Testis (tissue), 2 donors: ENCODE measurements at regions not wholly inside any gene's neighbourhood (a gene's known extent, or its start where the extent isn't known, plus 50 kb on each side); places are given as distances from the start of the nearest gene placed in this dataset.

Experiments
- DNase-seq: peaks from one replicate; pipeline ENCODE4 v3.0.0-alpha.2; 2019
- H3K27ac ChIP-seq, 2 donors: fragments of 200-600 bp; sonication (generic); one replicate each; pipeline ENCODE4 v1.5.1; 2019
- H3K27me3 ChIP-seq: fragments of 200-600 bp; sonication (generic); one replicate; pipeline ENCODE4 v1.5.1; 2019
- H3K36me3 ChIP-seq: fragments of 200-600 bp; sonication (generic); one replicate; pipeline ENCODE4 v1.5.1; 2017; ENCODE audit warnings: low read depth; ENCODE audit errors: missing control alignments
- H3K4me1 ChIP-seq: fragments of 200-600 bp; sonication (generic); one replicate; pipeline ENCODE4 v1.5.1; 2019
- H3K4me3 ChIP-seq, 2 donors: fragments of 200-600 bp; sonication (generic); one replicate each; pipeline ENCODE4 v1.5.1; 2017 to 2019
- H3K9me3 ChIP-seq: fragments of 200-600 bp; sonication (generic); one replicate; pipeline ENCODE4 v1.5.1; 2017
- CTCF ChIP-seq, 3 experiments: fragments of 450-650 bp in 2 of 3; fragments of 200-600 bp in 1 of 3; sonication (generic) in 1 of 3; IDR thresholded peaks; one replicate each; pipeline ENCODE4 v1.5.1; 2016 to 2019; ENCODE audit warnings: antibody characterized with exemption in 3 of 3, mild to moderate bottlenecking in 2 of 3, moderate library complexity in 1 of 3
- POLR2A ChIP-seq: fragments of 450-650 bp; IDR thresholded peaks from one replicate; pipeline ENCODE4 v1.6.1; 2017; ENCODE audit warnings: antibody characterized with exemption, mild to moderate bottlenecking, moderate library complexity
- WGBS, 2 donors: methylation state at CpG; one replicate each; pipeline ENCODE4 v1.1.5; 2018; 5-methylcytosine and 5-hydroxymethylcytosine counted together
- intact Hi-C: fragments of 100-400 bp; cut with DNase I; formaldehyde crosslinking; loops from one replicate; pipeline ENCODE4 v1.15.1; 2023; ENCODE audit warnings: low total_unique reads

GRCh38 chr3:166570102-166570501, 732.9 kb upstream of the BCHE start:
- no peaks in the 10 kb centered on the region for H3K9me3 ChIP-seq
- no peaks in the 10 kb centered on the region for H3K27me3 ChIP-seq
- intact Hi-C loops, result no loop called here
- H3K27ac ChIP-seq, result no peak overlapping the region
- no peaks in the 10 kb centered on the region for H3K4me1 ChIP-seq
- no peaks in the 10 kb centered on the region for H3K36me3 ChIP-seq
- no peak for TF ChIP-seq CTCF (IDR thresholded peaks at IDR 0.05)
- no peak for TF ChIP-seq POLR2A
- H3K4me3 ChIP-seq, result no peak overlapping the region
- DNase-seq, result no peak

- TF ChIP-seq CTCF (IDR thresholded peaks at IDR 0.05), result no peak
- no peak for TF ChIP-seq POLR2A
- Histone ChIP-seq H3K36me3 (no peaks in the 10 kb centered on the region), H3K4me1 (no peaks in the 10 kb centered on the region), H3K9me3 (no peaks in the 10 kb centered on the region), H3K27ac (no peak overlapping the region), H3K27me3 (no peaks in the 10 kb centered on the region), H3K4me3 (no peak overlapping the region)
- intact Hi-C loops, result no loop called here
- DNase-seq, result no peak
Observed at GRCh38 chr3:166569589-166569988, 732.4 kb upstream of the BCHE start.

- WGBS, 2 donors, result 66 to 69% methylated on average over 7 of the region's 7 CpGs
- Histone ChIP-seq H3K36me3 (no peaks in the 10 kb centered on the region), H3K4me1 (no peaks in the 10 kb centered on the region), H3K27ac (no peak overlapping the region), H3K27me3 (no peaks in the 10 kb centered on the region), H3K9me3 (no peaks in the 10 kb centered on the region), H3K4me3 (no peak overlapping the region)
- intact Hi-C loops, result no loop called here
- no peak for DNase-seq
- TF ChIP-seq CTCF (IDR thresholded peaks at IDR 0.05) (no peak), POLR2A (no peak)
Observed at GRCh38 chr3:166560253-166560652, 723.0 kb upstream of the BCHE start.

- intact Hi-C loops, result no loop called here
- no peak for DNase-seq
- H3K4me1 ChIP-seq, result no peaks in the 10 kb centered on the region
- no peaks in the 10 kb centered on the region for H3K9me3 ChIP-seq
- TF ChIP-seq CTCF (IDR thresholded peaks at IDR 0.05), result no peak
- no peak for TF ChIP-seq POLR2A
- H3K27ac ChIP-seq, result no peak overlapping the region
- H3K27me3 ChIP-seq, result no peaks in the 10 kb centered on the region
- WGBS, 2 donors, result 82 to 91% methylated on average over 3 of the region's 3 CpGs
- no peaks in the 10 kb centered on the region for H3K36me3 ChIP-seq
- H3K4me3 ChIP-seq, result no peak overlapping the region
Observed at GRCh38 chr3:166556955-166557354, 719.7 kb upstream of the BCHE start.

- no peak overlapping the region for H3K27ac ChIP-seq
- DNase-seq, result no peak
- no peaks in the 10 kb centered on the region for H3K27me3 ChIP-seq
- intact Hi-C loops, result no loop called here
- 26 to 45% methylated on average over 1 of the region's 1 CpG for WGBS, 2 donors
- no peaks in the 10 kb centered on the region for H3K36me3 ChIP-seq
- no peak overlapping the region for H3K4me3 ChIP-seq
- H3K9me3 ChIP-seq, result no peaks in the 10 kb centered on the region
- TF ChIP-seq POLR2A (no peak), CTCF (IDR thresholded peaks at IDR 0.05) (no peak)
- no peaks in the 10 kb centered on the region for H3K4me1 ChIP-seq
Observed at GRCh38 chr3:166554023-166554422, 716.8 kb upstream of the BCHE start.
